Renal pelvis (tissue), 1 donor: ENCODE measurements at regions not wholly inside any gene's neighbourhood (a gene's known extent, or its start where the extent isn't known, plus 50 kb on each side); places are given as distances from the start of the nearest gene placed in this dataset.
"Not testable (repeated sequence)": the region's sequence is repeated elsewhere in the genome, so short reads cannot be mapped to it uniquely, and the experiment has no call there.

Experiments used
- DNase-seq: peaks from one replicate; pipeline ENCODE4 v3.0.0-alpha.2; 2013

GRCh38 chr7:67359900-67360299 is 363.3 kb downstream of the TYW1 start:
- DNase-seq = no peak

- no peak for DNase-seq
These were observed 364.5 kb downstream of the TYW1 start for GRCh38 chr7:67361150-67361549.

- no peak for DNase-seq
These were observed 367.9 kb downstream of the TYW1 start for GRCh38 chr7:67364441-67365017.

- DNase-seq = peak; percentile 80
These were observed 375.0 kb downstream of the TYW1 start for GRCh38 chr7:67371429-67372305.

- DNase-seq = not testable (repeated sequence)
These were observed 376.8 kb downstream of the TYW1 start for GRCh38 chr7:67373389-67373788.

GRCh38 chr7:67375427-67375826 is 378.8 kb downstream of the TYW1 start:
- no peak for DNase-seq

GRCh38 chr7:67377939-67378862 is 381.6 kb downstream of the TYW1 start:
- peak; percentile 77 for DNase-seq

GRCh38 chr7:67380326-67380725 is 383.7 kb downstream of the TYW1 start:
- no peak for DNase-seq

GRCh38 chr7:67380858-67381257 is 384.2 kb downstream of the TYW1 start:
- no peak for DNase-seq

- DNase-seq = no peak
These were observed 391.2 kb downstream of the TYW1 start for GRCh38 chr7:67387851-67388250.

- no peak for DNase-seq
These were observed 394.5 kb downstream of the TYW1 start for GRCh38 chr7:67391168-67391567.

GRCh38 chr7:67392596-67393438 is 396.2 kb downstream of the TYW1 start:
- no peak for DNase-seq

- DNase-seq = no peak
These were observed 397.3 kb downstream of the TYW1 start for GRCh38 chr7:67393903-67394302.

GRCh38 chr7:67398916-67399315 is 402.3 kb downstream of the TYW1 start:
- DNase-seq = no peak

GRCh38 chr7:67401492-67401891 is 404.9 kb downstream of the TYW1 start:
- no peak for DNase-seq

GRCh38 chr7:67402280-67402679 is 405.6 kb downstream of the TYW1 start:
- DNase-seq = no peak

- no peak for DNase-seq
These were observed 410.3 kb downstream of the TYW1 start for GRCh38 chr7:67406976-67407375.

GRCh38 chr7:67407392-67408071 is 410.9 kb downstream of the TYW1 start:
- no peak for DNase-seq

- no peak for DNase-seq
These were observed 411.5 kb downstream of the TYW1 start for GRCh38 chr7:67408109-67408508.

- no peak for DNase-seq
These were observed 417.0 kb downstream of the TYW1 start for GRCh38 chr7:67413670-67414069.

- no peak for DNase-seq
These were observed 418.2 kb downstream of the TYW1 start for GRCh38 chr7:67414858-67415257.
